HG02981 (cell line): ENCODE measurements at regions not wholly inside any gene's neighbourhood (a gene's known extent, or its start where the extent isn't known, plus 50 kb on each side); places are given as distances from the start of the nearest gene placed in this dataset.

Source experiments
- ATAC-seq: cut with Tn5 transposase; IDR thresholded peaks from one replicate; pipeline ENCODE4 v1.9.1; 2021; ENCODE audit warnings: mild to moderate bottlenecking, moderate library complexity; ENCODE audit not compliant: unreplicated experiment

DNA sequence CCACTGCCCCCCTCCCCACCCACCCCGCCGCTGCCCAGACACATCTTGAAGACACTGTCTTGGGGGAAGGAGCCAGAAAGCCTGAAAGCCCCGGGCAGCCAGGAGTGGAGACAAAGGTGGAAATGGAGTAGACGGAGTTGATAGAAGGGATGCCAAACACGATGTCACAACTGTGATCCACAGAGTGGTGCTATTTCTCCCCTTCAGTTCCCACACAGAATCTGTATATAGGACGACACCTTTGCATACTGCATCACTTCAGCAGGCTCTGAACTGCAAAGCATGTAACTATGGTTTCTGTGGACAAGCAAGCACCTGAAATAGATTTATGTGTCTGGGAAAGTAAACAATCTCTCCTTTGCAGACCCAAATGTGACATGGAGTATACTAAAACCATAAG lies 56.4 kb upstream of the F13A1 start:
- ATAC-seq = no peak

GRCh38 chr6:6377621-6378020 lies 57.2 kb upstream of the F13A1 start:
- ATAC-seq = no peak

GRCh38 chr6:6379573-6379972 lies 59.1 kb upstream of the F13A1 start:
- peak; percentile 59 for ATAC-seq

GRCh38 chr6:6384520-6384919 lies 64.1 kb upstream of the F13A1 start:
- ATAC-seq = no peak

DNA sequence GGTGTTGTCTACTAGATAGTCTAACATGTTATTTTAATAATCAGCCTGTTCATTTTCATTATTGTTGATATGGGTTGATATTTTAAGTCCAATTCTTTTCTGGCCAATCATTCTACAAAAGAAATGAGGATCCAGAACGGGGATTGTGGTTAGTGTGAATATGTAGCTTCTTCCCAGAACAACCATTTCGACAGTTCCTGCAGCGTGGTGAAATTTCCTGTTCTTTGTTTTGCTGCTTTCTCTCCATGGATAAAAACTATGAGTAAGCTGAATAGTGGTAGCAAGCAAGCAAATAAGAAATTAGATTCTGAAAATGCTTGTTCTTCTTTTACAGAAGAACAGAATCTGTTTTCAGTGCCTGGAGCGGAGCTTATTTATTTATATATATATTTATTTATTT lies 65.5 kb upstream of the F13A1 start:
- no peak for ATAC-seq

DNA sequence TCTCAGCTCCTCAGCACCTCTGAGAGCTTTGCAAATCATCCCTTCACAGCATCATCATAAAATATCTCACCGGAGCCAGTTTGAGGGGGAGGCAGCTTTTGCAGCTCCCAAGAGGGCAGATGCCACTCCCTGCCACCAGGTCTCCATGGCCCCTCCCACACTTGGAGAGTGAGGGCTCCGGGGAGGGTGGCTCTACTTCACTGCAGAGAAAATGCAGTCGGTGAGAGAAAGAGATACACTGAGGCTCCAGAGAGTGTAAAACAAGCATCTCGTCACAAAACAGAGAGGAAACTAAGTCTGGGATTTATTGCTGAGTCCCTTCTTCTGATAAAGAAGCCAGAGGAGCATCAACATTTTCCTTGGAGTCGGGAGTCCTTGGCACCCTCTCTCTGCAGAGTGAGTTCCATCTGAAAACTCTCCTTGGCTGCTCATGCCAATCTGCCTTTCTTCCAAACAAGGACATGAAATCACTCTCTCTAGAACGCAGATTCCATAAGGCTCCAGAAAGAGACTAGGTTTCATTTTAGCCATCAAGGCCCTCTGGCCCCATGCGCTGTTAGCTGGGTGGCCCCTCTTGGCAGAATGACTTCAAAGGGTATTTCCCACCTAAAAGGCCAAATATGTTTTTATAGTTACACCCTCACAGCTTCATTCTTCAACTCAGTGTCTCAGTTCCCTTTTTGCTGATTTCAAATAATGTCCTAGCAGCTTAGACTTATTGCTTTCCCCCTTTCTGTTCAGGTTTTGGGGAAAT lies 70.6 kb upstream of the F13A1 start:
- peak; percentile 54 for ATAC-seq

DNA sequence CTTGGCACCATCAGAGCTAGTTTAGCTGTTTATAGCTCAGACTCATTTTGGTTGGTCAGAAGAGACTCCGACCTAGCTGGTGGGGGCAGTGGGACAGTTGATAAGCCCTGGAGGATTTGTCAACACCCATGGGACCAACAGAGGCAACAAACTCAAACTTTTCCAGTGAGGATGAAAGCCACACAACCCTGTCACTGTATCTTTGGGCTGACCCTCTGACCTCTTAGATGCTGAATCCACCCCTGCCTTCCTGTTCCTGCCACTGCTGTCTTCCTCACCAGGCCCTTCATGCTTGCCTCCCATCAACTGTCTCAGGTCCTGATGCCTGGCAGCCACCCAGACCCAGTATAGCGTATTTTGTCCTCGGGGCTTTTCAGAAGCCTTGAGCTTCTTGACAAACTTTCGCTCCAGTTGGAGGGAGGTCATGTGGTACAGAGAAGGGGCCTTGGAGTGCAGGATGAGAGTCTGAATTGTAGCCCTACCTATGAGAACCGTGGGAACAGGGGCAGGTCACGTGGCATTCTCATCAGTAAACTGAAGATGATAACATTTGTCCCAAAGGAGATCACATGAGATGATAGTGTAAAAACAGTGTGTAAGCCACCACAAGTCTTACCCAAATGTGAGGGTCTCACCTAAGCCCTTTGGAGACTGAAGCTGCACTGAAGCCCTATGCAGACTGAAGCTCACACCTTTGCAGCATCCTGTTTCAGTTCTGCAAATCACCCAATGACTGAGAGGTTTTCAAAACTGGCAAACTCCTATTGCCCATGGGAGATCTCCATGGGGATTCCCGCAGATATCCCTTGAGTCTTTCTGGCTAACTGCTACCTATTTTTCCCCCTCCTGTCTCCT lies 72.0 kb upstream of the F13A1 start:
- ATAC-seq = peak; percentile 47

GRCh38 chr6:6393069-6393529 lies 72.6 kb upstream of the F13A1 start:
- ATAC-seq = peak; percentile 13

- no peak for ATAC-seq
These were observed 75.2 kb upstream of the F13A1 start for GRCh38 chr6:6395581-6396197.

DNA sequence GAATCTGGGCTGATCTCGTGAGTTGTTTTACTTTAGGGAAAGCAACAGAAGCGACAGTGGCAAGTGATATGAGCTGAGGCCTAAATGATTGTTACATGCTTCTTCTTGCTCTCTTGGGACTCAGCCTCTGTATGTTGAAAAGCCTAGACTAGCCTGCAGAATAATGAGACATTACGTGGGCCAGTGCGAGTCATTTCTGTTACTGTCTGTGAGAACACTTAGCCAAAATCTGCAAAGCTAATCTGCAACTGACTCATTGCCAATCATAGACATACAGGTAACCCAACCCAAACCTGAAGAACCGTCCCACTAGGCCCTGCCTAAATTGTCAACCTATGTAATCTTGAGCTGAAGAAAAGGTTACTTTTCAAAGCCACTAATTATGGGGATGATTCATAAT lies 77.4 kb upstream of the F13A1 start:
- ATAC-seq = no peak

- ATAC-seq = no peak
These were observed 79.1 kb upstream of the F13A1 start for GRCh38 chr6:6399568-6399967.

- ATAC-seq = no peak
These were observed 80.9 kb upstream of the F13A1 start for GRCh38 chr6:6401401-6401800.

DNA sequence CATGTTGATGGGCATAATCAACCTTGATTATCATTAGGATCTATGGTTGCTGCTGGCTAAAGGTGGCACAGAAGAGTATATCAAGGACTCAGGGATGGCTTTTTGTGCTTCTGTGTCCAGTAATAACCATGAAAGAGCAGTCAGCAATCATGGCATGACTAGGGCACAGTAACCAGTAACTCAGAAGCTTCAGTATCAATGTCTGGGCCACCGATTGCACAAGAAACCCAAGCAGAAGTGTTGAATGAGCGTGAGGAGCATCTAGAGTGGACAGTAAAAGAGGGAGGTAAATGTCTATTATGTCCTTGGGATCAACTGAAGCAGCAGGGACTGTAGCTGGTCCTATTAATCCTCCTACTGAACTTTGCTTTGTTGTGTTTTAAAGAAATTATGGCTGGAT lies 81.5 kb upstream of the F13A1 start:
- no peak for ATAC-seq

DNA sequence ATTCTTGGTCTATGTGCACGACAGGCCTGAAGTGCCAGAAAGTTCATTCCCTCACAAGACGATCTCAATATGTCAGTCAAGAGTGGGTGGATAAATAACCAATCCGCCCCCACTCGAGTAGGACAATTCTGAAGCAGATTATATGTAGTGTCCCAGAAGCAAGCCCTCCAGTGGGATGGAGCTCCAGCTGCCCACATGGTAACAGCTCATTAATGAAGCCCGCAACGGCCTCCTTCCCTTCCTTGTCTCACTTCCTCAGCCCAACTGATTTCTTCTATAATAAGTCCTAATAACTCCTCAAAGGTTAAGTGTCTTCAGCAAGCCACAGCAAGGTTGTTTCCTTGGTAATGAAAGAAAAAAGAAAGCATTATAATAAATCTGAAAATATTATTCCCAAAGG lies 82.1 kb upstream of the F13A1 start:
- no peak for ATAC-seq

DNA sequence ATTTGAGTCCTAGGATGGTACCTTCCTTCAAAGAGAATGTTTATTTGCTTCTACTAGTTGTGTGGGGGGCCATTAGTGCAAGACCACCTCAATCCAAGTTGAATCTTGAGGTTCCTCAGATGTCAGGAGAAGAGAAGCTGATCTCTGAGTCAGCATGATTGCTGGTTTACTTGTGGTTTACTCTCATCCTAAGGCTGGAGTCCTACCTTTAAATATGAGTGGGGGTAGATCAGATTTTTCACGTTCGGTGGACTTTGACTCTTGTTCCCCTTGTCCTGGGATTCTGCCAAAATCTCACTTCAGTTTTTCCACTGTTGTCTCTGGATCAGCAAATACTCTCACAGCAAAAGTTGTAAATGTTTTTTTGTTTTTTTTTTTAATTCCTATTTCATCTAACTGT lies 84.6 kb upstream of the F13A1 start:
- no peak for ATAC-seq

- no peak for ATAC-seq
These were observed 85.7 kb upstream of the F13A1 start for GRCh38 chr6:6405997-6406714.

GRCh38 chr6:6406715-6407070 lies 86.2 kb upstream of the F13A1 start:
- ATAC-seq = no peak

DNA sequence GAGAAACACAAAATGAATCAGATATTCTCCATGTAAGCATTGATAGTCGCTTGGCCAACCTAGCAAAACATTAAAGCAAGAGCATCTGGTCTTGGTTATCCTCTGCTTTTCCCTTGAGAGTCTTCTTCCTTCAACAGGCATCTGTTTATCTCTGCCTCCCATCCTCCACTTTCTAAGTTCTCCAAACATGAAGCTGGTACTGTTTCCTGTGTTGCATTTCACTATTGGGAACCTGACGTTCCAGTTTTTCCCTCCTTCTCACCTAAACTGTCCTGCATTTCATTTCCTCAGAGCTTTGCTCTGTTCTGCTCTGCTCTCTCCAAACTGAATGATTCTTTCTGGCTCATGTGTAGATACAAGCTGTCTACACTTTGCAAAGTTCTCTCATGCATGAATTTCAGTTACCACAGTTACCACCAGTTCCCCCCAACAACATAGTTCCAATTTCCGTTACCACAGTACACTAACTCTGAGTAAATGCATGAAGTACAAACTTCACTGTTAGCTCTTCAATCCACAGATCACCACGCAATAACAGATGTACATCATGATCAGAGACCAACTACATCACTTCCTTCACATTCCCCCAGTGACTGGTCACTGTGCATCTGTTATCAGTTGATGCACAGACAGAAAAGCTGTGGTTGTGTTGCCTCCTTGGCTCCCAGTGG lies 86.7 kb upstream of the F13A1 start:
- ATAC-seq = peak; percentile 92

GRCh38 chr6:6409397-6410030 lies 89.1 kb upstream of the F13A1 start:
- no peak for ATAC-seq

DNA sequence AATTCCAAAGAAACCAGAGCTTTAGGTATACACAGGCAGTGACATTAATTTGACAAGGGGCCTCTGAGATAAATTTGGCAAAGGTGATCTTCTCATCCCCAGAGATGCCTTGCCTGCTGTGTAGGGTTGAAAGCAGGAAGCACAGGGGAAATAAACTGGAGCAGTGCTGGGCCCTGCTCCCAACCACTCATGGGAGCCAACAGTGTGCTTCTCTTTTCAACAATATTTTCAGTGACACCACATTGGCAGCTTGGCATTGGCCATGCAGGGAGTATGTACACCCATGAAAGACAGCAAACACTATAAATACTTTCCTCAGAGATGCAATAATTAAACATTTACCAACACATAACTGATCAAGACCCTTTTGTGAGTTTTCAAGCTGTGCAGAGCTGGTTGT lies 90.7 kb upstream of the F13A1 start:
- ATAC-seq = no peak
